ENCODE measurements at regions not wholly inside any gene's neighbourhood (a gene's known extent, or its start where the extent isn't known, plus 50 kb on each side); places are given as distances from the start of the nearest gene placed in this dataset.
"Not testable (repeated sequence)": the region's sequence is repeated elsewhere in the genome, so short reads cannot be mapped to it uniquely, and the experiment has no call there.

DNA sequence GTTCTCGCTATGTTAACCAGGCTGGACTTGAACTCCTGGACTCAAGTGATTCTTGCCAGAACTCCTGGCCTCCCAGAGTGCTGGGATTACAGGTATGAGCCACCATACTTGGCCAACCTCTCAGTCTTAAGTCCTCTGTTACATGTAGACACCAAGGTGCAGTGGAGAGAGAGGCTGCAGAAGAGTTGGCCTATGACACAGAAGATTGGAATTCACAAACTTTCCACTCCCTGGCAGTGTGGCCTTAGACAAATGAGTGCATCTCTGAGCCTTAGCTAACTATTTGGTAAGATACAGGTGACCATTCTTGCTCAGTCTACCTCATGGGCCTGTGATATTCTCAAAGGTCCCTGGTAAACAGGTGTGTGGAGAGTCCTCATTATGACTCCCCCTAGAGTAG lies 159.7 kb downstream of the MYCN start:
- TF ChIP-seq EZH2 (IDR thresholded peaks at IDR 0.05; ENCODE audit: borderline replicate concordance, low read length): no peak
- TF ChIP-seq, protein P1, sequence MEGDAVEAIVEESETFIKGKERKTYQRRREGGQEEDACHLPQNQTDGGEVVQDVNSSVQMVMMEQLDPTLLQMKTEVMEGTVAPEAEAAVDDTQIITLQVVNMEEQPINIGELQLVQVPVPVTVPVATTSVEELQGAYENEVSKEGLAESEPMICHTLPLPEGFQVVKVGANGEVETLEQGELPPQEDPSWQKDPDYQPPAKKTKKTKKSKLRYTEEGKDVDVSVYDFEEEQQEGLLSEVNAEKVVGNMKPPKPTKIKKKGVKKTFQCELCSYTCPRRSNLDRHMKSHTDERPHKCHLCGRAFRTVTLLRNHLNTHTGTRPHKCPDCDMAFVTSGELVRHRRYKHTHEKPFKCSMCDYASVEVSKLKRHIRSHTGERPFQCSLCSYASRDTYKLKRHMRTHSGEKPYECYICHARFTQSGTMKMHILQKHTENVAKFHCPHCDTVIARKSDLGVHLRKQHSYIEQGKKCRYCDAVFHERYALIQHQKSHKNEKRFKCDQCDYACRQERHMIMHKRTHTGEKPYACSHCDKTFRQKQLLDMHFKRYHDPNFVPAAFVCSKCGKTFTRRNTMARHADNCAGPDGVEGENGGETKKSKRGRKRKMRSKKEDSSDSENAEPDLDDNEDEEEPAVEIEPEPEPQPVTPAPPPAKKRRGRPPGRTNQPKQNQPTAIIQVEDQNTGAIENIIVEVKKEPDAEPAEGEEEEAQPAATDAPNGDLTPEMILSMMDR (IDR thresholded peaks at IDR 0.05; ENCODE audit: low read length): no peak
- no peak overlapping the region for H2AFZ ChIP-seq (ENCODE audit: low read length)
- H3F3A ChIP-seq (ENCODE audit: insufficient read depth, low read length): no peaks in the 10 kb centered on the region
- no peak overlapping the region for H3K4me2 ChIP-seq (ENCODE audit: low read length)
- no peaks in the 10 kb centered on the region; the same call in 1 of the 2 replicates for H3K27me3 ChIP-seq (ENCODE audit: insufficient read depth, low read length)
- H3K27ac ChIP-seq (ENCODE audit: low read depth, low read length, poor library complexity, severe bottlenecking): no peak overlapping the region
- no peaks in the 10 kb centered on the region for H4K20me1 ChIP-seq (ENCODE audit: insufficient read depth, low read length)
- no peak overlapping the region for H3K4me3 ChIP-seq (ENCODE audit: low read depth, low read length, poor library complexity, severe bottlenecking)
- H3K9me2 ChIP-seq (ENCODE audit: low read depth, low read length): no peaks in the 10 kb centered on the region
- no peaks in the 10 kb centered on the region for H3K79me2 ChIP-seq (ENCODE audit: insufficient read depth, low read length)
- no peaks in the 10 kb centered on the region for H3K36me3 ChIP-seq (ENCODE audit: insufficient read depth, low read length)
- no peaks in the 10 kb centered on the region for H3K4me1 ChIP-seq (ENCODE audit: insufficient read depth, low read length, severe bottlenecking)
- H3K9me3 ChIP-seq (ENCODE audit: low read length): no peaks in the 10 kb centered on the region
- no peak overlapping the region for H3K9ac ChIP-seq (ENCODE audit: low read length)

DNA sequence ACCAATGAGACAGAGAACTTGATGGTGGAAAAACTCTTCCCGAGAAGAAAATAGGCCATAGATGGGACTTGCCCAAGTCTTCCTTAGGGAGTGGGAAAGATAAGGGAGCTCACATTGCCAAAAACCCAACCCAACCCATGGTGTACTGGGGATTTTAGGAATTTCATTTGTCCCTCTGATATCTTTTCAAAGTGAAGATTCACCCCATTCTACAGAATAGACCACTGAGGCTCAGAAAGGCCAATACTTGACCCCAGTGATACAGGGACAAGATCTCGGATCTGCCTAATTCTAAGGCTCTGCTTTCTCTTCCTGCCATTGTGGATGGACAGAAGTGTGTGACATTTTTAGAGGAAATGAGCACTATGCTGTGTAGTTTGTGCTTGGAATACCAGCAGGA lies 159.0 kb downstream of the MYCN start:
- Histone ChIP-seq H3K27me3 (ENCODE audit: insufficient read depth, low read length) (no peaks in the 10 kb centered on the region; the same call in 1 of the 2 replicates), H3K9ac (ENCODE audit: low read length) (no peak overlapping the region), H3K36me3 (ENCODE audit: insufficient read depth, low read length) (no peaks in the 10 kb centered on the region), H3K9me3 (ENCODE audit: low read length) (no peaks in the 10 kb centered on the region), H3K4me1 (ENCODE audit: insufficient read depth, low read length, severe bottlenecking) (no peaks in the 10 kb centered on the region), H3K9me2 (ENCODE audit: low read depth, low read length) (no peaks in the 10 kb centered on the region), H3K4me3 (ENCODE audit: low read depth, low read length, poor library complexity, severe bottlenecking) (no peak overlapping the region), H3K79me2 (ENCODE audit: insufficient read depth, low read length) (no peaks in the 10 kb centered on the region), H4K20me1 (ENCODE audit: insufficient read depth, low read length) (no peaks in the 10 kb centered on the region), H3F3A (ENCODE audit: insufficient read depth, low read length) (no peaks in the 10 kb centered on the region), H3K27ac (ENCODE audit: low read depth, low read length, poor library complexity, severe bottlenecking) (no peak overlapping the region), H2AFZ (ENCODE audit: low read length) (no peak overlapping the region), H3K4me2 (ENCODE audit: low read length) (no peak overlapping the region)
- TF ChIP-seq EZH2 (IDR thresholded peaks at IDR 0.05; ENCODE audit: borderline replicate concordance, low read length): no peak
- TF ChIP-seq, protein P1 (IDR thresholded peaks at IDR 0.05; ENCODE audit: low read length): no peak

DNA sequence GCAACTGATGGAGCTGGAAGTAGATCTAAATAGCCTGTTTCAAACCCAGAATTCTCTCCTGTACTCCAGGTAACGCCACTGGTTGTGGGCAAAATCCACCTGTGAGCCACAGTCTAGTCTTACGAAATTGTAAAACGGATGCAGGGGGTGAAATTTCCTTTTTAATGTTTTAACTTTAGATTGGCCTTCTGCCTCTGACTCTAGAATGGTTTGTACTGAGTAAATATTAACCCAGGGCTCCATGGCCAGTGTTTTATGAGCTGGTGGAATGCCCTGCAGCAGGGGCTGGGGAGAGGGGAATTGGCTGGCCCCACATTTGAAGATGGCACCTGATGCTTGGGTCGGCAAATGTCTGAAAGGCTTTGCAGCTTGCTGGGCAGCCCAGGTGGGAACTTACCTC lies 156.6 kb downstream of the MYCN start:
- no peak overlapping the region for H3K27ac ChIP-seq (ENCODE audit: low read depth, low read length, poor library complexity, severe bottlenecking)
- no peak overlapping the region for H3K4me3 ChIP-seq (ENCODE audit: low read depth, low read length, poor library complexity, severe bottlenecking)
- no peaks in the 10 kb centered on the region for H3F3A ChIP-seq (ENCODE audit: insufficient read depth, low read length)
- no peaks in the 10 kb centered on the region for H3K9me2 ChIP-seq (ENCODE audit: low read depth, low read length)
- no peaks in the 10 kb centered on the region for H3K4me1 ChIP-seq (ENCODE audit: insufficient read depth, low read length, severe bottlenecking)
- H4K20me1 ChIP-seq (ENCODE audit: insufficient read depth, low read length): no peaks in the 10 kb centered on the region
- no peak overlapping the region for H3K4me2 ChIP-seq (ENCODE audit: low read length)
- no peaks in the 10 kb centered on the region for H3K9me3 ChIP-seq (ENCODE audit: low read length)
- no peaks in the 10 kb centered on the region; the same call in 1 of the 2 replicates for H3K27me3 ChIP-seq (ENCODE audit: insufficient read depth, low read length)
- no peak overlapping the region for H3K9ac ChIP-seq (ENCODE audit: low read length)
- no peaks in the 10 kb centered on the region for H3K79me2 ChIP-seq (ENCODE audit: insufficient read depth, low read length)
- no peaks in the 10 kb centered on the region for H3K36me3 ChIP-seq (ENCODE audit: insufficient read depth, low read length)
- no peak overlapping the region for H2AFZ ChIP-seq (ENCODE audit: low read length)
- TF ChIP-seq EZH2 (IDR thresholded peaks at IDR 0.05; ENCODE audit: borderline replicate concordance, low read length): no peak
- TF ChIP-seq, protein P1 (IDR thresholded peaks at IDR 0.05; ENCODE audit: low read length): no peak

DNA sequence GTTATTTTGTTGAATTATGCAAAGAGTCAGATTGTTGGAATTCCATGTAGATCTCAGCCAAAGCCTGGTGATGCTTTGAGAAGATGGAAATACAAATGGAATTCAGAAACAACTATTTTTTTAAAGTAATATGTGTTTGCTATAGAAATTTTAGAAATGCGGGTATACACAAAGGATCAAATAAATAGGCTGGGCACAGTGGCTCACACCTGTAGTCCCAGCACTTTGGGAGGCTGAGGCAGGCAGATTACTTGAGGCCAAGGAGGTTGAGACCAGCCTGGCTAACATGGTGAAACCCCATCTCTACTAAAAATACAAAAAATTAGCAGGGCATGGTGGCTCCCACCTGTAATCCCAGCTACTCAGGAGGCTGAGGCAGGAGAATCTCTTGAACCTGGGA lies 155.1 kb downstream of the MYCN start:
- H3K36me3 ChIP-seq (ENCODE audit: insufficient read depth, low read length); H3K4me3 ChIP-seq (ENCODE audit: low read depth, low read length, poor library complexity, severe bottlenecking); H3K9me2 ChIP-seq (ENCODE audit: low read depth, low read length); H2AFZ ChIP-seq (ENCODE audit: low read length); H3K27ac ChIP-seq (ENCODE audit: low read depth, low read length, poor library complexity, severe bottlenecking); H3K4me2 ChIP-seq (ENCODE audit: low read length); H3K79me2 ChIP-seq (ENCODE audit: insufficient read depth, low read length); H3F3A ChIP-seq (ENCODE audit: insufficient read depth, low read length); H3K9ac ChIP-seq (ENCODE audit: low read length); H3K9me3 ChIP-seq (ENCODE audit: low read length); H3K4me1 ChIP-seq (ENCODE audit: insufficient read depth, low read length, severe bottlenecking); H3K27me3 ChIP-seq (ENCODE audit: insufficient read depth, low read length); H4K20me1 ChIP-seq (ENCODE audit: insufficient read depth, low read length): not testable (repeated sequence)
